ENCODE measurements at regions not wholly inside any gene's neighbourhood (a gene's known extent, or its start where the extent isn't known, plus 50 kb on each side); places are given as distances from the start of the nearest gene placed in this dataset.
"Not testable (repeated sequence)": the region's sequence is repeated elsewhere in the genome, so short reads cannot be mapped to it uniquely, and the experiment has no call there.

DNA sequence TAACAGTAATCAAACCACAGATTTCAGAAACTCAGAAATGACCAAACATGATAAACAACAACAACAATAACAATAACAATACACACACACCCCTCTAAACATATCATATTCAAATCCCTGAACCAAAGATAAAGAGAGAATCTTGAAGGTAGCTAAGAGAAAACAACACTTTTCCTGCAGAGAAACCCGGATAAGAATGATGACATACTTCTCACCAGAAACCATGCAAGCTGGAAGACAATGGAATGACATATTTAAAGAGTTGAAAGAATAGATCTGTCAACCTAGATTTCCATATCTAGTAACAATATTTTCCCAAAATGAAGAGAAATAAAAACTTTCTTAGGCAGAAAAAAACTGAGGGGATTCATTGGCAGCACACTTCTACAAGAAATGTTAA lies 138.1 kb downstream of the LIG4 start:
- TF ChIP-seq, protein P1, sequence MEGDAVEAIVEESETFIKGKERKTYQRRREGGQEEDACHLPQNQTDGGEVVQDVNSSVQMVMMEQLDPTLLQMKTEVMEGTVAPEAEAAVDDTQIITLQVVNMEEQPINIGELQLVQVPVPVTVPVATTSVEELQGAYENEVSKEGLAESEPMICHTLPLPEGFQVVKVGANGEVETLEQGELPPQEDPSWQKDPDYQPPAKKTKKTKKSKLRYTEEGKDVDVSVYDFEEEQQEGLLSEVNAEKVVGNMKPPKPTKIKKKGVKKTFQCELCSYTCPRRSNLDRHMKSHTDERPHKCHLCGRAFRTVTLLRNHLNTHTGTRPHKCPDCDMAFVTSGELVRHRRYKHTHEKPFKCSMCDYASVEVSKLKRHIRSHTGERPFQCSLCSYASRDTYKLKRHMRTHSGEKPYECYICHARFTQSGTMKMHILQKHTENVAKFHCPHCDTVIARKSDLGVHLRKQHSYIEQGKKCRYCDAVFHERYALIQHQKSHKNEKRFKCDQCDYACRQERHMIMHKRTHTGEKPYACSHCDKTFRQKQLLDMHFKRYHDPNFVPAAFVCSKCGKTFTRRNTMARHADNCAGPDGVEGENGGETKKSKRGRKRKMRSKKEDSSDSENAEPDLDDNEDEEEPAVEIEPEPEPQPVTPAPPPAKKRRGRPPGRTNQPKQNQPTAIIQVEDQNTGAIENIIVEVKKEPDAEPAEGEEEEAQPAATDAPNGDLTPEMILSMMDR (IDR thresholded peaks at IDR 0.05; ENCODE audit: insufficient read depth, low read length, severe bottlenecking): no peak
- no peaks in the 10 kb centered on the region for H3K27me3 ChIP-seq (ENCODE audit: control insufficient read depth, insufficient read depth, low read length)
- DNase-seq (ENCODE audit: low read depth): no peak
- H3K4me3 ChIP-seq (ENCODE audit: low read depth, low read length): no peak overlapping the region
- FAIRE-seq: no peak
- no peaks in the 10 kb centered on the region for H3K36me3 ChIP-seq (ENCODE audit: control insufficient read depth, insufficient read depth, low read length)

DNA sequence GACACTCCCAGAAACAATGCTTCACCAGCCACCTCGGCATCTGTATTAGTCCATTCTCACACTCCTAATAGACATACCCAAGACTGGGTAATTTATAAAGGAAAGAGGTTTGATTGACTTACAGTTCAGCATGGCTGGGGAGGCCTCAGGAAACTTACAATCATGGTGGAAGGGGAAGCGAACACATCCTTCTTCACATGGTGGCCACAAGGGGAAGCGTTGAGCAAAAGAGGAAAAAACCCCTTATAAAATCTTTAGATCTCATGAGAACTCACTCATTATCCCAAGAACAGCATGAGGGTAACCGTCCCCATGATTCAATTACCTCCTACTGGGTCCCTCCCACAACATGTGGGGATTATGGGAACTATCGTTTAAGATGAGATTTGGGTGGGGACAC lies 140.9 kb downstream of the LIG4 start:
- FAIRE-seq; H3K4me3 ChIP-seq (ENCODE audit: low read depth, low read length); DNase-seq (ENCODE audit: low read depth); H3K27me3 ChIP-seq (ENCODE audit: control insufficient read depth, insufficient read depth, low read length); H3K36me3 ChIP-seq (ENCODE audit: control insufficient read depth, insufficient read depth, low read length): not testable (repeated sequence)

GRCh38 chr13:108070925-108071324 lies 144.4 kb downstream of the LIG4 start:
- no peaks in the 10 kb centered on the region for H3K36me3 ChIP-seq (ENCODE audit: control insufficient read depth, insufficient read depth, low read length)
- DNase-seq (ENCODE audit: low read depth) (no peak), FAIRE-seq (no peak)
- H3K27me3 ChIP-seq (ENCODE audit: control insufficient read depth, insufficient read depth, low read length): no peaks in the 10 kb centered on the region
- TF ChIP-seq, protein P1 (IDR thresholded peaks at IDR 0.05; ENCODE audit: insufficient read depth, low read length, severe bottlenecking): no peak
- H3K4me3 ChIP-seq (ENCODE audit: low read depth, low read length): no peak overlapping the region

- DNase-seq (ENCODE audit: low read depth) (no peak), FAIRE-seq (no peak)
- Histone ChIP-seq H3K4me3 (ENCODE audit: low read depth, low read length) (no peak overlapping the region), H3K36me3 (ENCODE audit: control insufficient read depth, insufficient read depth, low read length) (no peaks in the 10 kb centered on the region), H3K27me3 (ENCODE audit: control insufficient read depth, insufficient read depth, low read length) (no peaks in the 10 kb centered on the region)
- TF ChIP-seq, protein P1 (IDR thresholded peaks at IDR 0.05; ENCODE audit: insufficient read depth, low read length, severe bottlenecking): no peak
Observed at GRCh38 chr13:108070491-108070890, 144.8 kb downstream of the LIG4 start.

GRCh38 chr13:108069521-108070210 lies 145.7 kb downstream of the LIG4 start:
- DNase-seq (ENCODE audit: low read depth): no peak
- no peaks in the 10 kb centered on the region for H3K36me3 ChIP-seq (ENCODE audit: control insufficient read depth, insufficient read depth, low read length)
- H3K4me3 ChIP-seq (ENCODE audit: low read depth, low read length): no peak overlapping the region
- FAIRE-seq: no peak
- TF ChIP-seq, protein P1 (IDR thresholded peaks at IDR 0.05; ENCODE audit: insufficient read depth, low read length, severe bottlenecking): no peak
- H3K27me3 ChIP-seq (ENCODE audit: control insufficient read depth, insufficient read depth, low read length): no peaks in the 10 kb centered on the region

DNA sequence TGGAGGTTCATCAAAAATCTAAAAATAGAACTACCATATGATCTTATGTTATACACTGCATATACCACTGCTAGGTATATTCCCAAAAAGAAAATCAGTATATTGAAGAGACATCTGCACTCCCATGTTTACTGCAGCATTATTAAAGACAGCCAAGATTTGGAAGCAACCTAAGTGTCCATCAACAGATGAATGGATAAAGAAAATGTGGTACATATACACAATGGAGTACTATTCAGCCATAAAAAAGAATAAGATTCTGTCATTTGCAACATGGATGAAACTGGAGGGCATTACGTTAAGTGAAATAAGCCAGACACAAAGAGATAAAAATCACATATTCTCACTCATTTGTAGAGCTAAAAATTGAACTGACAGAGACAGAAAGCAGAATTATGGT lies 151.0 kb downstream of the LIG4 start:
- not testable (repeated sequence) for H3K27me3 ChIP-seq (ENCODE audit: control insufficient read depth, insufficient read depth, low read length); H3K36me3 ChIP-seq (ENCODE audit: control insufficient read depth, insufficient read depth, low read length); H3K4me3 ChIP-seq (ENCODE audit: low read depth, low read length); DNase-seq (ENCODE audit: low read depth); FAIRE-seq

- Histone ChIP-seq H3K4me3 (ENCODE audit: low read depth, low read length) (no peak overlapping the region), H3K27me3 (ENCODE audit: control insufficient read depth, insufficient read depth, low read length) (no peaks in the 10 kb centered on the region), H3K36me3 (ENCODE audit: control insufficient read depth, insufficient read depth, low read length) (no peaks in the 10 kb centered on the region)
- DNase-seq (ENCODE audit: low read depth) (no peak), FAIRE-seq (peak; percentile 18)
- TF ChIP-seq, protein P1 (IDR thresholded peaks at IDR 0.05; ENCODE audit: insufficient read depth, low read length, severe bottlenecking): no peak
Observed at GRCh38 chr13:108060111-108060510, 155.2 kb downstream of the LIG4 start.

Measured in bronchial epithelial cell (primary cell).